ENCODE measurements at regions not wholly inside any gene's neighbourhood (a gene's known extent, or its start where the extent isn't known, plus 50 kb on each side); places are given as distances from the start of the nearest gene placed in this dataset.

DNA sequence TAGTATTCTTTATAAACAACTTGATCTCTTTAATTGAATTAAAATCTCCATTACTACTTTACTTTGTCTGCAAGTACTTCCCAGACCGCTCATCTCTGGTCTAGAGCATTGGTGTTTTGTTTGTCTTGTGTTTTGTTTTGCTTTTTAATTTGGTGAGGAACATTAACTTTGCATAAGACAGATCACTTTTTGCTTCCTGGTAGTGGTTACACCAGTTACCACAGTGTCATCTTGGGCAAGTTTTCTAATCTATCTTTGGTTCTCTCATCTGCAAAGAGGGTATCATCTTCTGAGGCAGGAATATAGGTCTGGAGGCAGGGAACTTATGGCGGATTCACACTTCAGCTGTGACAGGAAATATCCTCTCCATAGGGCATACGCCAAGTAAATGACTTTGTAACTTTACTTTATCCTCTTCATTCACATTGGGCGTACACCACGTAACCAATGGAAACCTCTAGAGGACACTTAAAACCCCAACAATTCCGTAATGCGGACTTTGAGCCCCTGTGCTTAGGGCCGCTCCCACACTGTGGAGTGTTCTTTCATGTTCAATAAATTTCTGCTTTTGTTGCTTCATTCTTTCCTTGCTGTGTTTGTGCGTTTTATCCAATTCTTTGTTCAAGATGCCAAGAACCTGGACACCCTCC lies 83.2 kb upstream of the JAZF1 start:
- no peak overlapping the region for H3K4me3 ChIP-seq (ENCODE audit: insufficient read depth, low read depth, low read length)
- 95 to 96% methylated on average over 8 to 9 of the region's 9 CpGs for WGBS, 2 experiments
- H3K4me1 ChIP-seq (ENCODE audit: control insufficient read depth, insufficient read depth, low read length) = no peaks in the 10 kb centered on the region
- H3K27me3 ChIP-seq (ENCODE audit: control insufficient read depth, insufficient read depth, low read length, poor library complexity, severe bottlenecking) = no peaks in the 10 kb centered on the region
- no peak overlapping the region for H3K27ac ChIP-seq (ENCODE audit: insufficient read depth, low read depth, low read length, poor library complexity, severe bottlenecking)
- H3K36me3 ChIP-seq (ENCODE audit: control insufficient read depth, insufficient read depth, low read length) = no peaks in the 10 kb centered on the region
- no peaks in the 10 kb centered on the region for H3K9me3 ChIP-seq (ENCODE audit: control insufficient read depth, low read length)

DNA sequence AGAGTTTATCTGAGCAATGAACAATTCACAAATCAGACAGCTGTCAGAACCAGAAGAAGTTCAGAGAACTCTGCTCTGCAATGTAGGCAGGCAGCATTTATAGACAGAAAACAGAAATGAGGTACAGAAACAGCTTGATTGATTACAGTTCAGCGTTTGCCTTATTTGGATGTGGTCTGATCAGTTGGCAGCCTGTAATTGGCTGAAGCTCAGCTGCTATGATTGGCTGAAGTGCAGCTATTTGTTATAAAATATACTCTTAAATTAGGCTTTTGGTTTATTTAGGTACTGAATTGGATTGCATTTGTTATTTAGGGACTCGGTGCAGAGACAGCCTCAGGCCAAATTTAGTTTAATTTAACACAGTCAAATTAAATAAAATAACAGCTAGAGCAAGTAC lies 85.8 kb upstream of the JAZF1 start:
- 60 to 72% methylated on average over 1 to 2 of the region's 2 CpGs for WGBS, 2 experiments
- Histone ChIP-seq H3K4me1 (ENCODE audit: control insufficient read depth, insufficient read depth, low read length) (no peaks in the 10 kb centered on the region), H3K4me3 (ENCODE audit: insufficient read depth, low read depth, low read length) (no peak overlapping the region), H3K36me3 (ENCODE audit: control insufficient read depth, insufficient read depth, low read length) (no peaks in the 10 kb centered on the region), H3K27ac (ENCODE audit: insufficient read depth, low read depth, low read length, poor library complexity, severe bottlenecking) (no peak overlapping the region), H3K9me3 (ENCODE audit: control insufficient read depth, low read length) (no peaks in the 10 kb centered on the region), H3K27me3 (ENCODE audit: control insufficient read depth, insufficient read depth, low read length, poor library complexity, severe bottlenecking) (no peaks in the 10 kb centered on the region)

DNA sequence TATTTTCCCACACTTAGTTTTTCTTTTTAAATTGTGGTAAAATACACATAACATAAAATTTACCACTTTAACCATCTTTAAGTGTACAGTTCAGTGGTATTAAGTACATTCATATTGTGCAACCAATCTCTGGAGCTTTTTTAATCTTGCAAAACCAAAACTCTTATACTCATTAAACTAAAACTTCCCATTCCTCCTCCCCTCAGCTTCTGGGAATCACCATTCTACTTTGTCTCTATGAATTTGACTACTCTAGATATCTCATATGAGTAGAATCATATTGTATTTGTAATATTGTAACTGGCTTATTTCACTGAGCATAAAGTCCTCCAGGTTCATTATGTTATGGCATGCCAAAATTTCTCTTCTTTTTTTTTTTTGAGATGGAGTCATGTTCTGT lies 86.4 kb upstream of the JAZF1 start:
- H3K4me3 ChIP-seq (ENCODE audit: insufficient read depth, low read depth, low read length) = no peak overlapping the region
- no peaks in the 10 kb centered on the region for H3K27me3 ChIP-seq (ENCODE audit: control insufficient read depth, insufficient read depth, low read length, poor library complexity, severe bottlenecking)
- H3K27ac ChIP-seq (ENCODE audit: insufficient read depth, low read depth, low read length, poor library complexity, severe bottlenecking) = no peak overlapping the region
- no peaks in the 10 kb centered on the region for H3K9me3 ChIP-seq (ENCODE audit: control insufficient read depth, low read length)
- H3K4me1 ChIP-seq (ENCODE audit: control insufficient read depth, insufficient read depth, low read length) = no peaks in the 10 kb centered on the region
- H3K36me3 ChIP-seq (ENCODE audit: control insufficient read depth, insufficient read depth, low read length) = no peaks in the 10 kb centered on the region

DNA sequence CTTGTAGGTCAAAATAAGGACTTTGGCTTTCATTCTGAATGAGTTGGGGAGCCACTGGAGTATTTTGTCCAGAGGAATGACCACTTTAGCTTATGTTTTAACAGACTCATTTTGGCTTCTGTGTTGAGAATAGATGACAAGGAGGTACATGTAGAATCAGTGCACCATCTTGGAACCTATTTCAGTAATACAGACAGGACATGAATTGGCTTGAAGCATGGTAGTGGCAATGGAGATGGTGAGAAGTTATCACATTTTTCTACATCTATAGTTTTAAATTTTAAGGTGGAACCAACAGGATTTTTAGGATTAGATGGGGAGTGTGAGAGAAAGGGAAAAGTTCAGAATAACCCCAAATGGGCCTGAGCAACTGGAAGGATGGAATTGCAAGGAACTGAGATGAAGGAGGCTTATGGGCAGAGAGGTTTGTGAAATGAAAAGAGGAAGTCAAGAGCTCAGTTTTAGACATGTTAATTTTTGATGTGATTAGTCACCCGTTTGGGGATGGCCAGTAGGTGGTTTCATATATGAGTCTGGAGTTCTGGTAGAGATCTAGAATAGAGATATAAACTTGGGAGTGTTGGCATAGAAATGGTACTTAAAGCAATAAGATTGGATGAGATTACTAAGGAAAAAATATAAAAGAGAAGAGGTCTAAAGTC lies 89.2 kb upstream of the JAZF1 start:
- 79 to 81% methylated on average over 1 of the region's 1 CpG for WGBS, 2 experiments
- no peak overlapping the region for H3K27ac ChIP-seq (ENCODE audit: insufficient read depth, low read depth, low read length, poor library complexity, severe bottlenecking)
- H3K4me3 ChIP-seq (ENCODE audit: insufficient read depth, low read depth, low read length) = no peak overlapping the region

DNA sequence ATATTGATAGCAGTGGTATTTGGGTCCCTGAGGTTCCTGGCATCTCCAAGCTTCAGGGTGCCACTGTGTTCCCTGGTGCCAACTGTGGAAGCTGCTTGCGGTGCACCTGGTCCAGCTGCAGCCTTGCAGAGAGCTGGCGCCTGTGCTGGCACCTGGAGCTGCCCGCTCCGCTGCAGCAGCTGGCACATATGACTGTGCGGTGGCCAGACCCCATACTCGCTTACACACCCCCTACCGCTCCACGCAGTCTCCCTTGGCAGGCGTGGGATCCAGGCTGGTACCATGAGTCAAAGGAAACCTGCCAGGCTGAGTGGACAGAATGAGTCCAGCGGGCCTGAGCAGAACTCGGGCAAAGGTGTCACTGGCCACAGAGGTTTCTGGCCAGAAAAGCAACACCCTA lies 89.9 kb upstream of the JAZF1 start:
- 97 to 98% methylated on average over 11 of the region's 11 CpGs for WGBS, 2 experiments
- Histone ChIP-seq H3K9me3 (ENCODE audit: control insufficient read depth, low read length) (no peaks in the 10 kb centered on the region), H3K4me3 (ENCODE audit: insufficient read depth, low read depth, low read length) (no peak overlapping the region), H3K4me1 (ENCODE audit: control insufficient read depth, insufficient read depth, low read length) (no peaks in the 10 kb centered on the region), H3K27ac (ENCODE audit: insufficient read depth, low read depth, low read length, poor library complexity, severe bottlenecking) (no peak overlapping the region), H3K27me3 (ENCODE audit: control insufficient read depth, insufficient read depth, low read length, poor library complexity, severe bottlenecking) (no peaks in the 10 kb centered on the region), H3K36me3 (ENCODE audit: control insufficient read depth, insufficient read depth, low read length) (no peaks in the 10 kb centered on the region)

More for the DNA sequence above, 89.2 kb upstream of the JAZF1 start:
- Histone ChIP-seq H3K4me1 (ENCODE audit: control insufficient read depth, insufficient read depth, low read length) (no peaks in the 10 kb centered on the region), H3K27me3 (ENCODE audit: control insufficient read depth, insufficient read depth, low read length, poor library complexity, severe bottlenecking) (no peaks in the 10 kb centered on the region), H3K9me3 (ENCODE audit: control insufficient read depth, low read length) (no peaks in the 10 kb centered on the region), H3K36me3 (ENCODE audit: control insufficient read depth, insufficient read depth, low read length) (no peaks in the 10 kb centered on the region)

DNA sequence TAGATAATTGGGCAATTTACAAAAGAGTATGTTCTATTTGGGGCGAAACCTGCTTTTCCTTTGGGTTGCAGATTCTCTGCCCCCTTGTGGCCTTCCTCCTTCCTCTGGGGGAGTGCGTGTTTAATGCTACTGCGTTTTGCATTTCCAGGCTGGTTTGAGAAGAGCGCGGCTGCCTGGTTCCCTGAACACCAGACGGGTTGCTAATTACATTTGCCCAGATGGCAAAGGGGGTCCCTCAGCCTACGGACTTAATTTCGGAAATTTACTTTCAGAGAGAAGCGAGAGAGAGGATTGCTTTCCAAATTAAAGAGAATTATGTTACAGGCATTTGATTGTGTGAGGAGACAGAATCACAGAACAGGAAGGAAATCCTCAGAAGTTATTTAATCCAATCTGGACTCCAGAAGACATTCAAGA lies 91.9 kb upstream of the JAZF1 start:
- Histone ChIP-seq H3K9me3 (ENCODE audit: control insufficient read depth, low read length) (no peaks in the 10 kb centered on the region), H3K4me1 (ENCODE audit: control insufficient read depth, insufficient read depth, low read length) (no peaks in the 10 kb centered on the region), H3K4me3 (ENCODE audit: insufficient read depth, low read depth, low read length) (no peak overlapping the region), H3K36me3 (ENCODE audit: control insufficient read depth, insufficient read depth, low read length) (no peaks in the 10 kb centered on the region), H3K27ac (ENCODE audit: insufficient read depth, low read depth, low read length, poor library complexity, severe bottlenecking) (no peak overlapping the region), H3K27me3 (ENCODE audit: control insufficient read depth, insufficient read depth, low read length, poor library complexity, severe bottlenecking) (no peaks in the 10 kb centered on the region)
- WGBS, 2 experiments = 14 to 15% methylated on average over 9 of the region's 9 CpGs

DNA sequence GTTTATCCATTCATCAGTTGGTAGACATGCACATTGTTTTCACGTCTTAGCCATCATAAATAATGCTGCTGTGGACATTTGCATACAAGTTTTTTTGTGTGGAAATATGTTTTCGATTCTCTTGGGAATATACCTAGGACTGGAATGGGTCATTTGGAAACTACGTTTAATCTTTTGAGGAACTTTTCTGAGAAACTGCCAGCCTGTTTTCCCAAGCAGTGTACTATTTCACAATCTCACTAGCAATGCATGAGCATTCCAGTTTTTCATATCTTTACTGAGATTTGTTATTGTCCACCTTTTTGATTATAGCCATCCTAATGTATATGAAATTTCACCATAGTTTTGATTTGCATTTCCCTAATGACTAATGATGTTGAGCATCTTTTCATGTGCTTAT lies 95.7 kb upstream of the JAZF1 start:
- no peaks in the 10 kb centered on the region for H3K36me3 ChIP-seq (ENCODE audit: control insufficient read depth, insufficient read depth, low read length)
- whole genome bisulfite sequencing, 2 experiments = 79 to 85% methylated on average over 3 of the region's 3 CpGs
- H3K27me3 ChIP-seq (ENCODE audit: control insufficient read depth, insufficient read depth, low read length, poor library complexity, severe bottlenecking) = no peaks in the 10 kb centered on the region
- H3K4me1 ChIP-seq (ENCODE audit: control insufficient read depth, insufficient read depth, low read length) = no peaks in the 10 kb centered on the region
- H3K27ac ChIP-seq (ENCODE audit: insufficient read depth, low read depth, low read length, poor library complexity, severe bottlenecking) = no peak overlapping the region
- H3K4me3 ChIP-seq (ENCODE audit: insufficient read depth, low read depth, low read length) = no peak overlapping the region
- H3K9me3 ChIP-seq (ENCODE audit: control insufficient read depth, low read length) = no peaks in the 10 kb centered on the region

DNA sequence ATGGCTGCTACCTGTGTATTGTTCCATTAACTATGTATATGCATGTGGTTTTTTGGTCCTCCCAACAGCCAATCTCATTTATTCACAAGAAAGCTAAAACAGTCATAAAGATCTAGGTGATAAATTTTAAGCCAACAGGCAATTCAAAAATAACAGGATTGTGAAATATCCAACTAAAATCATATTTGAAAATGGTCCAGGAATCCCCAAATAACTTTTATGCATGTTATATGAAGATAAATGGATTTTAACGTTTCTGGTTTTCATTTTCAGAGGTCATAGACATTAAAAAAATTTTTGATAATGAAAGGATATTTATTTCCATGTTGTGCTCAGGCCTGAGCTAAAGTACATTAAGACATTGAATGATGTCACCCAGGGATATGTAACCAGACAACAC lies 96.8 kb upstream of the JAZF1 start:
- no peaks in the 10 kb centered on the region for H3K4me1 ChIP-seq (ENCODE audit: control insufficient read depth, insufficient read depth, low read length)
- no peak overlapping the region for H3K4me3 ChIP-seq (ENCODE audit: insufficient read depth, low read depth, low read length)
- WGBS, 2 experiments = 88 to 92% methylated on average over 1 of the region's 1 CpG
- H3K9me3 ChIP-seq (ENCODE audit: control insufficient read depth, low read length) = no peaks in the 10 kb centered on the region
- H3K36me3 ChIP-seq (ENCODE audit: control insufficient read depth, insufficient read depth, low read length) = no peaks in the 10 kb centered on the region
- H3K27me3 ChIP-seq (ENCODE audit: control insufficient read depth, insufficient read depth, low read length, poor library complexity, severe bottlenecking) = no peaks in the 10 kb centered on the region
- no peak overlapping the region for H3K27ac ChIP-seq (ENCODE audit: insufficient read depth, low read depth, low read length, poor library complexity, severe bottlenecking)

DNA sequence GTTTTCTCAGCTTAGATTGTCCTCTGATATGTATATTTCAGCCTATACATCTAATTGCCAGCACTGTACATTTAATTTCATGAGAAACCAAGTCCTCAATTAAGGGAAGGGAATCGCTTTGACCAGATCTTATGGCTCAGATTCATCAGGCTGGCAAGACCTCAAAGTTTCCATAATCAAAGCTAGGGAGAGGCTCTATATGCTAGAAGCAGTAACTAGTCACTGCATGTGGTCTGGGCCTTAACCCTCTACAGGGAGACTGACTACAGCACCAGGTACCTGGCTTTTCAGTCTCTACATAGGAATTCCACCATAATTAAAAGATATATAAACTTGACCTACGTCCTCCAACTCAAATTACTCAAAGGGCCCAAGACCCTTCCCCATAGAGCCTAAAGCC lies 97.4 kb upstream of the JAZF1 start:
- Histone ChIP-seq H3K9me3 (ENCODE audit: control insufficient read depth, low read length) (no peaks in the 10 kb centered on the region), H3K27me3 (ENCODE audit: control insufficient read depth, insufficient read depth, low read length, poor library complexity, severe bottlenecking) (no peaks in the 10 kb centered on the region), H3K36me3 (ENCODE audit: control insufficient read depth, insufficient read depth, low read length) (no peaks in the 10 kb centered on the region), H3K4me1 (ENCODE audit: control insufficient read depth, insufficient read depth, low read length) (no peaks in the 10 kb centered on the region), H3K27ac (ENCODE audit: insufficient read depth, low read depth, low read length, poor library complexity, severe bottlenecking) (no peak overlapping the region), H3K4me3 (ENCODE audit: insufficient read depth, low read depth, low read length) (no peak overlapping the region)
- WGBS, 2 experiments = 94 to 95% methylated on average over 2 of the region's 2 CpGs

DNA sequence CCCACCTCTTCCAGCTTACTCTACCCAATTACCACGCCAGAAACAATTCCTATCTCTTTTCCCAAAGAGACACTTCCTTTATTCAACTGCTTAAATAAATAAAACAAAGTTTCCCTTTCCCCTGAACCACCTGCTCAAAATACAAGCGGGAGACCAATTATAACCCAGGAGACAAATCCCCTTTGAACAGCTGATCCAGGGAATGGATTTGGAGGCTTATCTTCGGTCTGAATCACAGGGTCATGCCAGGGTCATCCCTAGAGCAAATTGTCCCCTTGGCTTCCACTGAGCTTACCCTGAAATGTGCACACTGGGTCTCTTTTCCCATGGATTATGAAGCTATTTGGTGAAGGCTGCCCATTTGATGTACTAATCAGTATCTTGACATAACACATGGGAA lies 99.9 kb upstream of the JAZF1 start:
- Histone ChIP-seq H3K4me1 (ENCODE audit: control insufficient read depth, insufficient read depth, low read length) (no peaks in the 10 kb centered on the region), H3K27me3 (ENCODE audit: control insufficient read depth, insufficient read depth, low read length, poor library complexity, severe bottlenecking) (no peaks in the 10 kb centered on the region), H3K9me3 (ENCODE audit: control insufficient read depth, low read length) (no peaks in the 10 kb centered on the region), H3K27ac (ENCODE audit: insufficient read depth, low read depth, low read length, poor library complexity, severe bottlenecking) (no peak overlapping the region), H3K36me3 (ENCODE audit: control insufficient read depth, insufficient read depth, low read length) (no peaks in the 10 kb centered on the region), H3K4me3 (ENCODE audit: insufficient read depth, low read depth, low read length) (no peak overlapping the region)
- WGBS, 2 experiments = 75 to 84% methylated on average over 3 of the region's 3 CpGs

All from ectodermal cell (in vitro differentiated cells).